Thoracic aorta (tissue), 2 donors: ENCODE measurements at regions not wholly inside any gene's neighbourhood (a gene's known extent, or its start where the extent isn't known, plus 50 kb on each side); places are given as distances from the start of the nearest gene placed in this dataset.

Experiments used
- ATAC-seq: fragments of 150-250 bp; one replicate; pipeline ENCODE4 v1.8.0; 2017; ENCODE audit warnings: low read depth; ENCODE audit not compliant: insufficient number of reproducible peaks, low FRiP score
- DNase-seq: peaks from one replicate; pipeline ENCODE4 v3.0.0-alpha.2; 2020; ENCODE audit warnings: low spot score
- H3K27ac ChIP-seq, 2 donors: fragments of 200-600 bp; sonication (generic); 1 replicate in 1 of 2; 2 replicates in 1 of 2; pipeline ENCODE4 v1.5.1; 2016; ENCODE audit warnings: mild to moderate bottlenecking in 2 of 2, moderate library complexity in 2 of 2
- H3K27me3 ChIP-seq: fragments of 200-600 bp; sonication (generic); replicated peaks from 2 replicates; pipeline ENCODE4 v1.6.0; 2016; ENCODE audit warnings: mild to moderate bottlenecking; ENCODE audit not compliant: insufficient read depth
- H3K36me3 ChIP-seq: fragments of 200-600 bp; sonication (generic); one replicate; pipeline ENCODE4 v1.5.1; 2016
- H3K4me1 ChIP-seq, 2 donors: fragments of 200-600 bp; sonication (generic); 1 replicate in 1 of 2; 2 replicates in 1 of 2; pipeline versions ENCODE4 v1.5.1 to v1.6.0; 2016; ENCODE audit warnings: low read depth in 2 of 2, mild to moderate bottlenecking in 1 of 2; ENCODE audit not compliant: control insufficient read depth in 1 of 2
- H3K4me3 ChIP-seq: fragments of 200-600 bp; sonication (generic); 2 replicates; pipeline ENCODE4 v1.5.1; 2016; ENCODE audit warnings: mild to moderate bottlenecking
- H3K9me3 ChIP-seq: fragments of 200-600 bp; sonication (generic); 2 replicates; pipeline ENCODE4 v1.5.1; 2016
- CTCF ChIP-seq: fragments of 200-600 bp; sonication (generic); IDR thresholded peaks from one replicate; pipeline ENCODE4 v1.5.1; 2019; ENCODE audit warnings: antibody characterized with exemption

DNA sequence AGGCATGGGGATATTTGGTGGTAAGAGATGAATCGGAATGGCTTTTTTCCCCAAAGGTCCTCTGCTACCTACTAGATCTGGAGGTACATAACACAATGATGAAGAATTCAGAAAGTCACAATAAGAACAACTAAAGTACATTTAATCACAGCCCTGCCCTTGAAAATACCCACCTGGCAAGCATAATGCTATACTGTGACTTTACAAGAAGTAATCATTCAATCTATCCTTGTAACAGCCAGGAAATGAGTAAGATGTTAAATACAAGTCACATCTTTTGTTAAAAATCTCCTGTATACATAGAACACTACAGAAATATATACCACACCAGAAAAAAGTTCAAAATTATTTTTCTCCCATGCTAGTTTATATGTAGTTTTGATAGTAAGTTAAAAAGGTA is 108.3 kb upstream of the ABCB5 start:
- no peak for DNase-seq
- Histone ChIP-seq H3K36me3 (no peaks in the 10 kb centered on the region), H3K4me3 (no peak overlapping the region), H3K27me3 (no peaks in the 10 kb centered on the region), H3K27ac (no peak overlapping the region), H3K9me3 (no peaks in the 10 kb centered on the region), H3K4me1 (no peaks in the 10 kb centered on the region)
- no peak for TF ChIP-seq CTCF
- no peak for ATAC-seq

- no peak overlapping the region for H3K4me3 ChIP-seq
- H3K9me3 ChIP-seq, result no peaks in the 10 kb centered on the region
- ATAC-seq (no peak), DNase-seq (no peak)
- H3K4me1 ChIP-seq, result no peaks in the 10 kb centered on the region
- no peaks in the 10 kb centered on the region for H3K27me3 ChIP-seq
- H3K27ac ChIP-seq, result no peak overlapping the region
- H3K36me3 ChIP-seq, result no peaks in the 10 kb centered on the region
- TF ChIP-seq CTCF, result no peak
Measured at GRCh38 chr7:20508109-20508508, 107.4 kb upstream of the ABCB5 start.

GRCh38 chr7:20509892-20510572 is 105.4 kb upstream of the ABCB5 start:
- Histone ChIP-seq H3K4me1 (no peaks in the 10 kb centered on the region), H3K27me3 (no peaks in the 10 kb centered on the region), H3K36me3 (no peaks in the 10 kb centered on the region), H3K9me3 (no peaks in the 10 kb centered on the region), H3K27ac (no peak overlapping the region), H3K4me3 (no peak overlapping the region)
- ATAC-seq, result no peak
- no peak for TF ChIP-seq CTCF
- DNase-seq, result no peak

DNA sequence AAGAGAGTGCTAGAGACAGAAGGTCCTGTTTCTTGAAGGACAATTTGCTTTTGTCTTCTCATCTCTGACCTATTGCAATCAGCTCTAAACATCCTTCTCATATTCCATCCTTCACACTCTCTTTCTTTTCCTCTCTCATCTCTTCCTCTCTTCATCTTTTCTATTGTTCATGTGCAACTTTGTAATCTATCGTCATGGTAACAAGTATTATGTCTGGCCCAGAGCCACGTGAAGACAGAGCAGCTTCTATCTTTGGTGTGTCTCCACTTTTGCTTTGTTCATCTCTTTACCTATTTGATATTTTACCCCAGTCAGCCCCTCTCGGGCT is 104.9 kb upstream of the ABCB5 start:
- no peak for DNase-seq
- Histone ChIP-seq H3K9me3 (no peaks in the 10 kb centered on the region), H3K36me3 (no peaks in the 10 kb centered on the region), H3K4me3 (no peak overlapping the region), H3K27me3 (no peaks in the 10 kb centered on the region), H3K27ac (no peak overlapping the region), H3K4me1 (no peaks in the 10 kb centered on the region)
- TF ChIP-seq CTCF, result no peak
- ATAC-seq, result no peak

- no peaks in the 10 kb centered on the region for H3K27me3 ChIP-seq
- no peak for TF ChIP-seq CTCF
- no peak for ATAC-seq
- no peak overlapping the region for H3K27ac ChIP-seq
- H3K4me1 ChIP-seq, result no peaks in the 10 kb centered on the region
- DNase-seq, result no peak
- H3K4me3 ChIP-seq, result no peak overlapping the region
- no peaks in the 10 kb centered on the region for H3K9me3 ChIP-seq
- no peaks in the 10 kb centered on the region for H3K36me3 ChIP-seq
Measured at GRCh38 chr7:20513341-20513740, 102.1 kb upstream of the ABCB5 start.
